A549 (cell line): ENCODE measurements at regions not wholly inside any gene's neighbourhood (a gene's known extent, or its start where the extent isn't known, plus 50 kb on each side); places are given as distances from the start of the nearest gene placed in this dataset.

Experiments used
- ATAC-seq, 2 experiments: fragments of 200-7000 bp in 1 of 2; fragments of >200 bp in 1 of 2; cut with Nextera tagmentation in 1 of 2; cut with Tn5 transposase in 1 of 2; 3 replicates each; pipeline versions ENCODE4 v1.8.0 to v1.9.1; 2018 to 2020; ENCODE audit warnings: mild to moderate bottlenecking in 1 of 2, moderate library complexity in 1 of 2
- CTCF ChIA-PET: fragments of 300-600 bp; sonication (Branson Sonifier 250); formaldehyde crosslinking; extraction: SDS; loops from one replicate; lab custom pipeline; 2021; ENCODE audit warnings: antibody characterized with exemption, inconsistent platforms; lab: Yijun Ruan, JAX
- POLR2A ChIA-PET: fragments of 350-600 bp; formaldehyde crosslinking; extraction: SDS; loops from one replicate; lab custom pipeline; 2021; ENCODE audit warnings: antibody characterized with exemption, inconsistent platforms; lab: Yijun Ruan, JAX
- DNase-seq, 2 experiments: peaks; one replicate each; pipeline versions ENCODE4 v3.0.0 to v3.0.0-alpha.2; 2011 to 2016; ENCODE audit warnings: low read depth in 1 of 2, low spot score in 1 of 2
- FAIRE-seq: peaks from 2 replicates; lab custom pipeline; 2011; peaks lifted over from hg19 to GRCh38; lab: Jason Lieb, UNC
- H3K27ac ChIP-seq, 2 experiments: fragments of >200 bp; sonication (Bioruptor Twin); formaldehyde crosslinking; 3 replicates each; pipeline ENCODE4 v1.5.1; 2016 to 2017
- H3K4me1 ChIP-seq: fragments of >200 bp; sonication (Bioruptor Twin); formaldehyde crosslinking; 3 replicates; pipeline ENCODE4 v1.6.1; 2016
- H3K4me2 ChIP-seq: fragments of >200 bp; sonication (Bioruptor Twin); formaldehyde crosslinking; 3 replicates; pipeline ENCODE4 v1.6.1; 2016
- H3K4me3 ChIP-seq: fragments of >200 bp; sonication (Bioruptor Twin); formaldehyde crosslinking; 3 replicates; pipeline ENCODE4 v1.5.1; 2016
- H3K9me3 ChIP-seq: fragments of >200 bp; sonication (Bioruptor Twin); formaldehyde crosslinking; 3 replicates; pipeline ENCODE4 v1.6.1; 2016
- CEBPB ChIP-seq, 2 experiments: fragments of >200 bp in 1 of 2; sonication (Bioruptor Twin) in 1 of 2; formaldehyde crosslinking in 1 of 2; IDR thresholded peaks; 2 replicates each; pipeline ENCODE4 v1.6.1; 2012 to 2016
- EHF ChIP-seq: fragments of 250-450 bp; sonication (Bioruptor Pico); IDR thresholded peaks from 2 replicates; pipeline ENCODE4 v1.5.0; 2020; ENCODE audit warnings: mild to moderate bottlenecking
- EHMT2 ChIP-seq: fragments of 200-600 bp; sonication (generic); IDR thresholded peaks from 2 replicates; pipeline ENCODE4 v1.6.1; 2016; ENCODE audit warnings: antibody characterized with exemption, low read depth, mild to moderate bottlenecking, moderate library complexity
- FOSB ChIP-seq: fragments of 250-450 bp; sonication (Bioruptor Pico); IDR thresholded peaks from 2 replicates; pipeline ENCODE4 v1.5.0; 2020; ENCODE audit warnings: mild to moderate bottlenecking, moderate library complexity
- FOSL2 ChIP-seq, 2 experiments: fragments of 450-650 bp in 1 of 2; fragments of >200 bp in 1 of 2; sonication (Bioruptor Twin) in 1 of 2; formaldehyde crosslinking; IDR thresholded peaks; 2 replicates each; pipeline versions ENCODE4 v1.5.0 to v1.6.1; 2016 to 2020; ENCODE audit warnings: mild to moderate bottlenecking in 1 of 2, moderate library complexity in 1 of 2
- FOXS1 ChIP-seq: fragments of 250-450 bp; sonication (Bioruptor Pico); IDR thresholded peaks from 2 replicates; pipeline ENCODE4 v1.5.0; 2020; ENCODE audit warnings: mild to moderate bottlenecking, moderate library complexity
- HDAC2 ChIP-seq: fragments of 200-600 bp; sonication (generic); IDR thresholded peaks from 2 replicates; pipeline ENCODE4 v1.6.1; 2016
- HOXA7 ChIP-seq: fragments of 250-450 bp; sonication (Bioruptor Pico); IDR thresholded peaks from 2 replicates; pipeline ENCODE4 v1.5.0; 2020; ENCODE audit warnings: mild to moderate bottlenecking, moderate library complexity
- HOXB13 ChIP-seq: fragments of 250-450 bp; sonication (Bioruptor Pico); IDR thresholded peaks from 2 replicates; pipeline ENCODE4 v1.5.0; 2020; ENCODE audit warnings: low read depth, mild to moderate bottlenecking, moderate library complexity
- MAFK ChIP-seq: fragments of 450-650 bp; IDR thresholded peaks from 2 replicates; pipeline ENCODE4 v1.6.1; 2014; ENCODE audit not compliant: partially characterized antibody
- NFE2L2 ChIP-seq: fragments of 150-350 bp; conservative IDR thresholded peaks from 2 replicates; pipeline ENCODE4 v1.6.1; 2014; ENCODE audit warnings: low read length
- NPAS2 ChIP-seq: fragments of 250-450 bp; sonication (Bioruptor Pico); IDR thresholded peaks from 2 replicates; pipeline ENCODE4 v1.8.0; 2022; ENCODE audit warnings: mild to moderate bottlenecking, moderate library complexity, borderline replicate concordance
- NR3C1 ChIP-seq: fragments of >200 bp; sonication (Bioruptor Twin); formaldehyde crosslinking; IDR thresholded peaks from 3 replicates; pipeline ENCODE4 v1.6.1; 2017
- RAD21 ChIP-seq, 2 experiments: fragments of >200 bp in 1 of 2; sonication (Bioruptor Twin) in 1 of 2; formaldehyde crosslinking in 1 of 2; IDR thresholded peaks in 1 of 2; conservative IDR thresholded peaks in 1 of 2; 2 replicates in 1 of 2; 3 replicates in 1 of 2; pipeline ENCODE4 v1.6.1; 2012 to 2018; ENCODE audit warnings: inconsistent platforms in 1 of 2
- RFX5 ChIP-seq: fragments of 450-650 bp; IDR thresholded peaks from 2 replicates; pipeline ENCODE4 v1.7.1; 2014; ENCODE audit warnings: antibody characterized with exemption, mild to moderate bottlenecking, moderate library complexity
- SREBF2 ChIP-seq: fragments of 450-650 bp; IDR thresholded peaks from 2 replicates; pipeline ENCODE4 v1.6.1; 2014; ENCODE audit warnings: mild to moderate bottlenecking, moderate library complexity
- TFCP2L1 ChIP-seq: fragments of 250-450 bp; sonication (Bioruptor Pico); IDR thresholded peaks from 2 replicates; pipeline ENCODE4 v1.5.0; 2021; ENCODE audit warnings: mild to moderate bottlenecking
- ZFP36 ChIP-seq: fragments of 450-650 bp; IDR thresholded peaks from 2 replicates; pipeline ENCODE4 v1.6.1; 2014; ENCODE audit warnings: borderline replicate concordance; ENCODE audit not compliant: partially characterized antibody
- WGBS: methylation state at CpG from one replicate; pipeline ENCODE4 v1.1.6; 2017; ENCODE audit errors: missing lambda C conversion rate; 5-methylcytosine and 5-hydroxymethylcytosine counted together
- TF ChIP-seq, protein P1 (sequence below): fragments of 150-350 bp; IDR thresholded peaks from 2 replicates; pipeline ENCODE4 v1.6.1; 2014; ENCODE audit warnings: low read depth, mild to moderate bottlenecking, low read length
- TF ChIP-seq, protein P2 (sequence below): fragments of >200 bp; sonication (Bioruptor Twin); formaldehyde crosslinking; IDR thresholded peaks from 2 replicates; pipeline ENCODE4 v1.6.1; 2016

DNA sequence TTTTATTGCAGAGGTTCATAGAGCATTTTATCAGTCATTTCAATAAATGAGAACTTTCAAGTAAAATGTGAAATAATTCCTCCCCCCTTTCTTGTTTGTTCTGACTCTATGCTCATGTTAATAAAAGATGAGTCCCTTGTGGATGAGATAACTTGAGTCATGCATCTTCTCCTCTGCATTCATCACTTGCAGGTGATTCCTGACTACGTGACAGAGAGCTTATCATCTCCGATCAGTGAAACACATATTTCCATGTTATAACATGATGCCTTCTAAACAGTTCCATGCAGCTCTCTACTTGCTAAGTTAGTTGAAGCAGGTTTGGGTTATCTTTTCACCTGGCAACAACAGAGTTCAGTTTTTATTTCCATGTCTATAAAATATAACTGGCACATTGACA, 160.1 kb upstream of the ANKRD50 start:
- CTCF ChIA-PET = no interaction called here
- no peak for TF ChIP-seq EHF
- TF ChIP-seq TFCP2L1 (CRISPR knock-in tag) = no peak
- TF ChIP-seq CEBPB (IDR thresholded peaks at IDR 0.05) = no peak
- ATAC-seq = no peak
- H3K4me3 ChIP-seq = no peak overlapping the region
- H3K4me2 ChIP-seq = no peak overlapping the region
- no peak overlapping the region for H3K27ac ChIP-seq
- DNase-seq = no peak
- 62% methylated on average over 2 of the region's 2 CpGs for WGBS
- no peaks in the 10 kb centered on the region for H3K9me3 ChIP-seq
- POLR2A ChIA-PET = no interaction called here
- H3K4me1 ChIP-seq = no peaks in the 10 kb centered on the region
- no peak for FAIRE-seq

DNA sequence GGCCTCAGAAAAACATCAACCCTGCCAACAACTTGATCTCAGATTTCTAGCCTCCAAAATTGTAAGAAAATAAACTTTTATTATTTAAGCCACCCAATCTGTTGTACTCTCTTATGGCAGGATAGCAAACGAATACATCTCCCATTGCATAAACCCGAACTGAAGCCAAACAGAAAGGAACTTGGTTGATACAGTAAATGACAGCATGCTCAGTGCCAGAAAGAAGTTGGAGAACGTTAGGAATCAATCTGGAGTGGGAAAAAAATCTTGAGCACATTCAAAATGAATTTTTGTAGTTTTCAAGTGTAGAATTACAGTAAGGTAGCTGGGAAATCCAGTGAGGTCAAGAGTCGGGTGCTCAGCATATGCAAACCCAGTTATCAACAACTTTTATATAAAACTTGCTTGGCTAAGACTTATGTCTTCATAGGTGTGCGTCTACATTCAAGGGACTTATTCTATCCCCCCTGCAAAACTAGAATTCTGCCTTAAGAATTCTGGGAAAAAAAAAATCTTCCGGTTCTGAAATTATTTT, 157.5 kb upstream of the ANKRD50 start:
- Histone ChIP-seq H3K4me3 (no peak overlapping the region), H3K4me2 (no peak overlapping the region), H3K27ac (no peak overlapping the region), H3K4me1 (no peaks in the 10 kb centered on the region)
- 70% methylated on average over 6 of the region's 6 CpGs for WGBS
- no peak for FAIRE-seq
- DNase-seq = no peak
- POLR2A ChIA-PET = no interaction called here
- TF ChIP-seq FOSB (no peak), FOSL2 (IDR thresholded peaks at IDR 0.05) (no peak), FOSL2 (CRISPR knock-in tag; IDR thresholded peaks at IDR 0.05) (no peak), FOXS1 (CRISPR knock-in tag) (no peak), EHMT2 (no peak), ZFP36 (no peak), NR3C1 (no peak), SREBF2 (no peak), RAD21 (conservative IDR thresholded peaks at IDR 0.05 in 1 of 2, IDR thresholded peaks at IDR 0.05 in 1 of 2) (no peak)
- TF ChIP-seq, protein P1, sequence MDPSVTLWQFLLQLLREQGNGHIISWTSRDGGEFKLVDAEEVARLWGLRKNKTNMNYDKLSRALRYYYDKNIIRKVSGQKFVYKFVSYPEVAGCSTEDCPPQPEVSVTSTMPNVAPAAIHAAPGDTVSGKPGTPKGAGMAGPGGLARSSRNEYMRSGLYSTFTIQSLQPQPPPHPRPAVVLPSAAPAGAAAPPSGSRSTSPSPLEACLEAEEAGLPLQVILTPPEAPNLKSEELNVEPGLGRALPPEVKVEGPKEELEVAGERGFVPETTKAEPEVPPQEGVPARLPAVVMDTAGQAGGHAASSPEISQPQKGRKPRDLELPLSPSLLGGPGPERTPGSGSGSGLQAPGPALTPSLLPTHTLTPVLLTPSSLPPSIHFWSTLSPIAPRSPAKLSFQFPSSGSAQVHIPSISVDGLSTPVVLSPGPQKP = no peak
- TF ChIP-seq, all 56 proteins: peak for 0
- no peak for ATAC-seq
- no peaks in the 10 kb centered on the region for H3K9me3 ChIP-seq
- CTCF ChIA-PET = no interaction called here

DNA sequence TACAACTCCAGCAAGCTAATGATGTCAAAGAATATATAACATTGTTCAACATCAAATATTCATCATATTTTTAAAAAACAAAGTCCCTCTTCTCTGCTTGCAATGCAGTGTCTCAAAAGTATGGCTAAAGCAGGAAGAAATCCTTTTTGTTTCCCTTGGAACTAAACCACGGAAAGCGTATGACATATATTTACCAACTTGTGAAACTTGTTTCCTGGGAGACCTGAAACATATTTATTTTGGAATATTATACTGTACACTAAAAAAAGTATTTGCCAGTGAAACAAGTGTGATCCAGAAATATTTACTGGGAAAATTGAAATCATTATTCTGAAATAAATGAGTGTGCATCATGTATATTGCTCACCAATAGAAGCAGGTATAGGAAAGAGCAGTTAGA, 156.0 kb upstream of the ANKRD50 start:
- CTCF ChIA-PET = no interaction called here
- WGBS = 59% methylated on average over 2 of the region's 2 CpGs
- H3K9me3 ChIP-seq = no peaks in the 10 kb centered on the region
- FAIRE-seq (no peak), DNase-seq (no peak), ATAC-seq (no peak)
- H3K4me1 ChIP-seq = no peaks in the 10 kb centered on the region
- no peak overlapping the region for H3K4me3 ChIP-seq
- no peak overlapping the region for H3K27ac ChIP-seq
- TF ChIP-seq HDAC2 (no peak), HOXB13 (CRISPR knock-in tag) (no peak), HOXA7 (CRISPR knock-in tag) (no peak), NFE2L2 (no peak), MAFK (no peak), TFCP2L1 (CRISPR knock-in tag) (no peak), NPAS2 (CRISPR knock-in tag) (no peak), RFX5 (no peak)
- TF ChIP-seq, protein P1 = no peak
- TF ChIP-seq, protein P2, sequence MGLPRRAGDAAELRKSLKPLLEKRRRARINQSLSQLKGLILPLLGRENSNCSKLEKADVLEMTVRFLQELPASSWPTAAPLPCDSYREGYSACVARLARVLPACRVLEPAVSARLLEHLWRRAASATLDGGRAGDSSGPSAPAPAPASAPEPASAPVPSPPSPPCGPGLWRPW = no peak
- TF ChIP-seq, all 56 proteins: peak for 0
- POLR2A ChIA-PET = no interaction called here
- H3K4me2 ChIP-seq = no peak overlapping the region
